Stomach (tissue), 8 donors: ENCODE measurements at regions not wholly inside any gene's neighbourhood (a gene's known extent, or its start where the extent isn't known, plus 50 kb on each side); places are given as distances from the start of the nearest gene placed in this dataset.

Experiments used
- DNase-seq, 2 donors: peaks; one replicate each; pipeline versions ENCODE4 v3.0.0 to v3.0.0-alpha.2; 2013 to 2019
- H3K27ac ChIP-seq, 5 donors: fragments of 200-600 bp in 4 of 5; sonication (generic) in 4 of 5; one replicate each; pipeline ENCODE4 v1.5.1; 2013 to 2019; ENCODE audit warnings: mild to moderate bottlenecking in 1 of 5, moderate library complexity in 1 of 5
- H3K27me3 ChIP-seq, 3 donors: fragments of 200-600 bp; sonication (generic); one replicate each; pipeline ENCODE4 v1.5.1; 2017 to 2019; ENCODE audit warnings: mixed run types in 1 of 3
- H3K36me3 ChIP-seq, 4 donors: fragments of 200-600 bp; sonication (generic); 1 replicate in 3 of 4; 2 replicates in 1 of 4; pipeline ENCODE4 v1.5.1; 2016 to 2019
- H3K4me1 ChIP-seq, 4 donors: fragments of 200-600 bp; sonication (generic); one replicate each; pipeline ENCODE4 v1.5.1; 2016 to 2019
- H3K4me3 ChIP-seq, 4 donors: fragments of 200-600 bp; sonication (generic) in 3 of 4; one replicate each; pipeline ENCODE4 v1.5.1; 2016 to 2019; ENCODE audit warnings: mild to moderate bottlenecking in 1 of 4
- H3K9me3 ChIP-seq, 4 donors: fragments of 200-600 bp; sonication (generic); one replicate each; pipeline ENCODE4 v1.5.1; 2016 to 2019
- EP300 ChIP-seq: sonication (generic); formaldehyde crosslinking; IDR thresholded peaks from one replicate; pipeline ENCODE4 v1.6.1; 2017; ENCODE audit warnings: antibody characterized with exemption
- POLR2A ChIP-seq, 4 donors: fragments of 450-650 bp; IDR thresholded peaks; one replicate each; pipeline ENCODE4 v1.6.1; 2016; ENCODE audit warnings: antibody characterized with exemption in 4 of 4, control low read depth in 2 of 4, mild to moderate bottlenecking in 1 of 4, moderate library complexity in 1 of 4
- POLR2AphosphoS5 ChIP-seq, 3 donors: sonication (generic); formaldehyde crosslinking; IDR thresholded peaks; one replicate each; pipeline ENCODE4 v1.6.1; 2016; ENCODE audit warnings: antibody characterized with exemption in 3 of 3
- WGBS, 5 donors: extraction: QIAGEN DNeasy Blood & Tissue Kit in 3 of 5; methylation state at CpG; one replicate each; pipeline versions ENCODE4 v1.1.5 to v1.1.7; 2013 to 2018; 5-methylcytosine and 5-hydroxymethylcytosine counted together
- intact Hi-C: fragments of 100-400 bp; cut with DNase I; formaldehyde crosslinking; loops from one replicate; pipeline ENCODE4 v1.15.1; 2023; ENCODE audit warnings: low total_unique reads
- TF ChIP-seq, protein P1 (sequence below), 7 experiments: fragments of 450-650 bp in 4 of 7; fragments of 200-600 bp in 3 of 7; sonication (generic) in 3 of 7; IDR thresholded peaks; one replicate each; pipeline ENCODE4 v1.5.1; 2016 to 2019; ENCODE audit warnings: antibody characterized with exemption in 7 of 7, control low read depth in 2 of 7, mild to moderate bottlenecking in 1 of 7
- donor health status: healthy with polysubstance abuse.
- donor health status: Bipolar disorder and iron deficiency.
- donor health status: healthy.

GRCh38 chr1:181353526-181353925 is 129.8 kb upstream of the CACNA1E start:
- intact Hi-C loops, result no loop called here
- no peaks in the 10 kb centered on the region for H3K9me3 ChIP-seq
- no peak overlapping the region for H3K27ac ChIP-seq
- 79 to 90% (median 82%) methylated on average over 1 of the region's 1 CpG for WGBS, 5 donors
- peaks cover 0 to 7% (median 0%) of the 10 kb centered on the region in 3 donors for H3K27me3 ChIP-seq
- H3K4me3 ChIP-seq, result no peak overlapping the region
- no peak for TF ChIP-seq EP300
- H3K4me1 ChIP-seq, result peaks cover 0 to 4% (median 0%) of the 10 kb centered on the region in 4 donors
- no peak for DNase-seq
- no peaks in the 10 kb centered on the region for H3K36me3 ChIP-seq

DNA sequence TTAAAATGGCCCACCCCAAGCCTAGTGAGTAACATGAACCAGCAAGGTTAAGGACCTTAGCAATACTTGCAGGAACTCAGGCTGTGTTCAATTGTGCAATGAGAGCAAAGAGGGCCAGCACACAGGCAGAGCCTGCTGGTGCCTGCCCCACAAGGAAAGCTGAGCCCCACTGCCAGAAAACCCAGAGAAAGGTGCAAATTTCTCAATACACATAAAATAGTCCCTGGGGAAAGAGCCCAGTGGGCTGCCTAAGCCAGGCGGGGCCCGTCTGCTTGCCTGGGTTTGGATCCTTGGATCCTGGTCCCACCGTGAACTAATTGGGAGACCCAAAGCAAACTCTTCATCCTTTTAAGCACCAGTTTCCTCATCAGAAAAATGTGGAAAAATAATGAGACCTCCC is 128.5 kb upstream of the CACNA1E start:
- Histone ChIP-seq H3K27ac (no peak overlapping the region), H3K9me3 (no peaks in the 10 kb centered on the region), H3K4me1 (peaks cover 0 to 4% (median 0%) of the 10 kb centered on the region in 4 donors), H3K36me3 (no peaks in the 10 kb centered on the region), H3K27me3 (peaks cover 0 to 8% (median 0%) of the 10 kb centered on the region in 3 donors), H3K4me3 (no peak overlapping the region)
- DNase-seq, result no peak
- 86 to 97% (median 95%) methylated on average over 3 of the region's 3 CpGs for WGBS, 5 donors
- TF ChIP-seq EP300 (no peak), POLR2A (IDR thresholded peaks at IDR 0.05) (no peak), POLR2AphosphoS5 (IDR thresholded peaks at IDR 0.05) (no peak)
- TF ChIP-seq, protein P1, sequence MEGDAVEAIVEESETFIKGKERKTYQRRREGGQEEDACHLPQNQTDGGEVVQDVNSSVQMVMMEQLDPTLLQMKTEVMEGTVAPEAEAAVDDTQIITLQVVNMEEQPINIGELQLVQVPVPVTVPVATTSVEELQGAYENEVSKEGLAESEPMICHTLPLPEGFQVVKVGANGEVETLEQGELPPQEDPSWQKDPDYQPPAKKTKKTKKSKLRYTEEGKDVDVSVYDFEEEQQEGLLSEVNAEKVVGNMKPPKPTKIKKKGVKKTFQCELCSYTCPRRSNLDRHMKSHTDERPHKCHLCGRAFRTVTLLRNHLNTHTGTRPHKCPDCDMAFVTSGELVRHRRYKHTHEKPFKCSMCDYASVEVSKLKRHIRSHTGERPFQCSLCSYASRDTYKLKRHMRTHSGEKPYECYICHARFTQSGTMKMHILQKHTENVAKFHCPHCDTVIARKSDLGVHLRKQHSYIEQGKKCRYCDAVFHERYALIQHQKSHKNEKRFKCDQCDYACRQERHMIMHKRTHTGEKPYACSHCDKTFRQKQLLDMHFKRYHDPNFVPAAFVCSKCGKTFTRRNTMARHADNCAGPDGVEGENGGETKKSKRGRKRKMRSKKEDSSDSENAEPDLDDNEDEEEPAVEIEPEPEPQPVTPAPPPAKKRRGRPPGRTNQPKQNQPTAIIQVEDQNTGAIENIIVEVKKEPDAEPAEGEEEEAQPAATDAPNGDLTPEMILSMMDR (IDR thresholded peaks at IDR 0.05), result no peak
- intact Hi-C loops, result no loop called here

DNA sequence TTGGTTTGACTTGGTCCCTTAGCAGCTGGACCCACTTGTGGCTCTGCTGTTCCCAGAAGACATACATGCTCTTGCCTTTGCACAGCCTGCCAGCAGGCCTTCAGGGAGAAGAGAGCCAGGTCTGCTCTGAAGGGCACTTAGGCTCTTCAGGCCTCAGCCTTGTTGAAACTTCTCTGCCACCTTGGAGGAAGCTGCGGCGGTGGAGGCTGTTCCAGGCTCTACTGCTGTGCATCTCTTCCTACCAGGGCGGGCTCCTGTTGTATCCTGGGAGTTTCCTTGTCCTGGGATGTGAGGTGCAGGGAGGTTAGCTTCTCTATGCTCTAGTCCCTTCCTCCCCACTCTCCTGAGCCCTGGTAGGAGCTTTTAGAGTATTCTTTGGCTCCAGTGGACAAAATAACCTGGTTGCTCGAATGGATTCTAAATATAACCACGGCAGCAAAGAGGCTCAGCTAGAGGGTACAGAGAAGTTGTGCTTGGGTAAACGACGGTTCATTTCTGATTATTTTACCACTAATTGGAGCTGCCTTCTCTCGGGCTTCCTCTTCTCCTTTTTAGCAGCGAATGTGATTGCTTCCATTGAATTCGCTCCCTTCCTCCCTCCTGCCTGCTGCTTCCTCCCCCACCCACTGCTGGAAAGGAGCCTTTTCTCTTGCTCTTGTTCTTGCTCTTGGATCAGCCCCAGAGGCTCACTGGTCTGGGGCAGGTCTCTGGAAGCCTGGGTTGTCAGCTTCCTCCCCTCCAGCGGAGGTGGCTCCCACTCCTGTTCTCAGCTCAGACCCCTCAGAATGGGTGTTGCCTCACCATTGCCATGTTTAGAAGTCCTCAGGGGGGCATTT is 126.6 kb upstream of the CACNA1E start:
- no peaks in the 10 kb centered on the region for H3K36me3 ChIP-seq
- peaks cover 0 to 4% (median 0%) of the 10 kb centered on the region in 4 donors for H3K4me1 ChIP-seq
- 38 to 58% (median 55%) methylated on average over 8 to 11 of the region's 11 CpGs for WGBS, 5 donors
- intact Hi-C loops, result no loop called here
- no peak overlapping the region for H3K4me3 ChIP-seq
- peaks cover 0 to 6% (median 0%) of the 10 kb centered on the region in 3 donors for H3K27me3 ChIP-seq
- no peak for DNase-seq
- H3K9me3 ChIP-seq, result no peaks in the 10 kb centered on the region
- TF ChIP-seq, protein P1 (IDR thresholded peaks at IDR 0.05), result no peak
- TF ChIP-seq POLR2A (IDR thresholded peaks at IDR 0.05) (no peak), POLR2AphosphoS5 (IDR thresholded peaks at IDR 0.05) (no peak), EP300 (no peak)
- no peak overlapping the region for H3K27ac ChIP-seq

DNA sequence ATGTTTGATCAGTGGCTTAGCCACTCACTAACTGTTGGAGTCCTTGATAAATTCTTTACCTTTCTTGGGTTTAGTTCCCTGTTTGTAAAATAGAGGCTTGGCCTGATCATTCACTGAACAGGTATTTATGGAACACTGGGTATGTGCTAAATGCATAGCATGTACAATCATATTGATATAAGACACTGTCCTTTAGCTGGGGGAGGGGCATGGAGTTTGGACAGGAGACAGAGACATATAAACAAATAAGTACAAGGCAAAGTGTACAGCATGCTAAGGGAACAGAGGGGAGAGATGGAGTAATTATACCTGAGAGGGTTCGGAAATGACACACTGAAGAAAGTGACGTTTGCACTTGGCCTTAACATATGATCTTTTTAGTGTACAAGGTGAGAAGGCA is 124.3 kb upstream of the CACNA1E start:
- Histone ChIP-seq H3K4me1 (peaks cover 0 to 4% (median 0%) of the 10 kb centered on the region in 4 donors), H3K9me3 (no peaks in the 10 kb centered on the region), H3K4me3 (no peak overlapping the region), H3K36me3 (no peaks in the 10 kb centered on the region), H3K27ac (no peak overlapping the region), H3K27me3 (peaks cover 0 to 6% (median 0%) of the 10 kb centered on the region in 3 donors)
- no peak for TF ChIP-seq EP300
- TF ChIP-seq, protein P1 (IDR thresholded peaks at IDR 0.05), result no peak
- no peak for TF ChIP-seq POLR2AphosphoS5 (IDR thresholded peaks at IDR 0.05)
- TF ChIP-seq POLR2A (IDR thresholded peaks at IDR 0.05), result no peak
- intact Hi-C loops, result no loop called here
- no peak for DNase-seq
- WGBS, 5 donors, result 59 to 82% (median 69%) methylated on average over 2 of the region's 2 CpGs

DNA sequence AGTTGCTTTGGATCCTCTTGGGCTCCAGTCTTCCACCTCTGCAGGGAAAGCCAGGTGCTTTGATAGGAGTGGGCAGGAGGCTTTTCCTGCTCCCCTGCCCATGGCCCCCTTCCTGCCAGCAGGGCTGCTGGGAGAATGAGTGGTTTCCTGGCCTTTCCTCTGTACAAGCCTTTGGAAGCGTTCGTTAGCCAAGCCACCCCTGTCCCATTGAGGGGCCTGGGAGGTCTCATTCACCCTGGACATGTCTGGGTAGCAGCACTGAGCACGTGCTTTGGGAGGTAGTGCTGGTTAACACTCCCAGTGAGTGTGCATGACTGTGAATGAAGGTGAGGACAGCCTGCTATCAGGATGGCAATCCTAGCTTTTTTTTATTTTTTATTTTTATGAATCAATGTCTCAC is 118.5 kb upstream of the CACNA1E start:
- TF ChIP-seq EP300 (no peak), POLR2A (IDR thresholded peaks at IDR 0.05) (no peak)
- TF ChIP-seq, protein P1 (IDR thresholded peaks at IDR 0.05), result no peak
- no peak overlapping the region for H3K27ac ChIP-seq
- no peak for DNase-seq
- H3K27me3 ChIP-seq, result peaks cover 0 to 5% (median 0%) of the 10 kb centered on the region in 3 donors
- H3K4me1 ChIP-seq, result no peaks in the 10 kb centered on the region
- no peaks in the 10 kb centered on the region for H3K36me3 ChIP-seq
- H3K4me3 ChIP-seq, result no peak overlapping the region
- intact Hi-C loops, result no loop called here
- WGBS, 5 donors, result 85 to 90% (median 86%) methylated on average over 3 of the region's 3 CpGs
- no peaks in the 10 kb centered on the region for H3K9me3 ChIP-seq
